ENCODE measurements at regions not wholly inside any gene's neighbourhood (a gene's known extent, or its start where the extent isn't known, plus 50 kb on each side); places are given as distances from the start of the nearest gene placed in this dataset.

DNA sequence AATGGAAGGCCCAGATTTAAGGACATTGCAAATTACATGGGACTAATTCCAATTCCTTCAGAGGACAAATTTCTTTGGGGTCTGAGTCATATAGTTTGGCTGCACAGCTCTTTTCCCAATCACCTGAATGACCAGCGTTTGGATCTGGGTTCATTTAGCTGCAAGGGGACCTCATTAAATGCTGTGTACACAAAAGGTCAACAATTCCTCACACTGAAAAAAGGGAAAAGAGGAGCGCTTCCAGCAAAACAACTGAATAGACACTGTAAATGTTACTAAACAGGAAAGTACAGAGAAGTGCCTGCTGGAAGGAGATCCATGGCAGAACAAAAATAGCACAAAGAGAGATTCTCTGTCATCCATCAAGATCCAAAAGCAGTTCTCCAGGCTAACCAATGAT is 356.0 kb upstream of the LMCD1 start:
- Histone ChIP-seq H3K4me3 (ENCODE audit: low read depth, low read length, poor library complexity, severe bottlenecking) (no peak overlapping the region), H3K27ac (ENCODE audit: low read depth, low read length, poor library complexity, severe bottlenecking) (no peak overlapping the region), H3K4me1 (ENCODE audit: insufficient read depth, low read length, poor library complexity, severe bottlenecking) (no peaks in the 10 kb centered on the region), H3K36me3 (ENCODE audit: insufficient read depth, low read length) (no peaks in the 10 kb centered on the region), H4K20me1 (ENCODE audit: insufficient read depth, low read length) (no peaks in the 10 kb centered on the region), H3K9me3 (ENCODE audit: low read length) (no peaks in the 10 kb centered on the region), H3K4me2 (ENCODE audit: low read length) (no peak overlapping the region), H3K79me2 (ENCODE audit: insufficient read depth, low read depth, low read length) (no peaks in the 10 kb centered on the region), H3K9me2 (ENCODE audit: insufficient read depth, low read length) (no peaks in the 10 kb centered on the region), H2AFZ (ENCODE audit: low read length) (no peak overlapping the region)
- no TSS peak for BruUV-seq (replicated peaks)
- POLR2A ChIA-PET, result no interaction called here
- DNase-seq (ENCODE audit: low spot score), result no peak
- TF ChIP-seq, protein P1, sequence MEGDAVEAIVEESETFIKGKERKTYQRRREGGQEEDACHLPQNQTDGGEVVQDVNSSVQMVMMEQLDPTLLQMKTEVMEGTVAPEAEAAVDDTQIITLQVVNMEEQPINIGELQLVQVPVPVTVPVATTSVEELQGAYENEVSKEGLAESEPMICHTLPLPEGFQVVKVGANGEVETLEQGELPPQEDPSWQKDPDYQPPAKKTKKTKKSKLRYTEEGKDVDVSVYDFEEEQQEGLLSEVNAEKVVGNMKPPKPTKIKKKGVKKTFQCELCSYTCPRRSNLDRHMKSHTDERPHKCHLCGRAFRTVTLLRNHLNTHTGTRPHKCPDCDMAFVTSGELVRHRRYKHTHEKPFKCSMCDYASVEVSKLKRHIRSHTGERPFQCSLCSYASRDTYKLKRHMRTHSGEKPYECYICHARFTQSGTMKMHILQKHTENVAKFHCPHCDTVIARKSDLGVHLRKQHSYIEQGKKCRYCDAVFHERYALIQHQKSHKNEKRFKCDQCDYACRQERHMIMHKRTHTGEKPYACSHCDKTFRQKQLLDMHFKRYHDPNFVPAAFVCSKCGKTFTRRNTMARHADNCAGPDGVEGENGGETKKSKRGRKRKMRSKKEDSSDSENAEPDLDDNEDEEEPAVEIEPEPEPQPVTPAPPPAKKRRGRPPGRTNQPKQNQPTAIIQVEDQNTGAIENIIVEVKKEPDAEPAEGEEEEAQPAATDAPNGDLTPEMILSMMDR (conservative IDR thresholded peaks at IDR 0.05; ENCODE audit: low read length), result no peak
- CTCF ChIA-PET (ENCODE audit: unreplicated experiment), result no interaction called here
- intact Hi-C loops (cut with micrococcal nuclease; ENCODE audit: unreplicated experiment), result no loop called here

DNA sequence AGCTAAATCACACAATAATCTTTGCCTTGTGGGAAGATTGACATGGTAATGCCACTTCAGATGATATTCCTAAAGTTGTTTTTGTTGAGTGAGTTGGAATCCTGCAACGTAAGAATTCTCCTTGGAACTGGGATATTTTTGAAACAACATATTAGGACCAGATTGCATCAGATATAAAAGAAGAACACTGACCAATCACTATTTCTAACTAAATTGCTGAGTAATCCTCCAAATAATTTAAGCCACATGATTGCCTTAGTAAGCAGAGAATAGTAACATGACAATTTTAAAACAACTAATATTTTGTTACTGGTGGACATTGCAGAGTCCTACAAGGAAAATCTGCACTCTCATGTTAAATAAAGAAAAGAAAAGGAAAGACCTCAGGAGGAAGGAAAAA is 353.9 kb upstream of the LMCD1 start:
- intact Hi-C loops (cut with micrococcal nuclease; ENCODE audit: unreplicated experiment), result no loop called here
- Histone ChIP-seq H3K4me1 (ENCODE audit: insufficient read depth, low read length, poor library complexity, severe bottlenecking) (no peaks in the 10 kb centered on the region), H3K36me3 (ENCODE audit: insufficient read depth, low read length) (no peaks in the 10 kb centered on the region), H3K27ac (ENCODE audit: low read depth, low read length, poor library complexity, severe bottlenecking) (no peak overlapping the region), H3K79me2 (ENCODE audit: insufficient read depth, low read depth, low read length) (no peaks in the 10 kb centered on the region), H3K4me3 (ENCODE audit: low read depth, low read length, poor library complexity, severe bottlenecking) (no peak overlapping the region), H3K9me2 (ENCODE audit: insufficient read depth, low read length) (no peaks in the 10 kb centered on the region), H2AFZ (ENCODE audit: low read length) (no peak overlapping the region), H3K9me3 (ENCODE audit: low read length) (no peaks in the 10 kb centered on the region), H4K20me1 (ENCODE audit: insufficient read depth, low read length) (no peaks in the 10 kb centered on the region), H3K4me2 (ENCODE audit: low read length) (no peak overlapping the region)
- TF ChIP-seq EZH2phosphoT487 (IDR thresholded peaks at IDR 0.05; ENCODE audit: borderline replicate concordance, low read depth, low read length), result no peak
- TF ChIP-seq, protein P1 (conservative IDR thresholded peaks at IDR 0.05; ENCODE audit: low read length), result no peak
- ChIA-PET POLR2A (no interaction called here), CTCF (ENCODE audit: unreplicated experiment) (no interaction called here)
- DNase-seq (ENCODE audit: low spot score), result no peak
- BruUV-seq (replicated peaks), result no TSS peak

DNA sequence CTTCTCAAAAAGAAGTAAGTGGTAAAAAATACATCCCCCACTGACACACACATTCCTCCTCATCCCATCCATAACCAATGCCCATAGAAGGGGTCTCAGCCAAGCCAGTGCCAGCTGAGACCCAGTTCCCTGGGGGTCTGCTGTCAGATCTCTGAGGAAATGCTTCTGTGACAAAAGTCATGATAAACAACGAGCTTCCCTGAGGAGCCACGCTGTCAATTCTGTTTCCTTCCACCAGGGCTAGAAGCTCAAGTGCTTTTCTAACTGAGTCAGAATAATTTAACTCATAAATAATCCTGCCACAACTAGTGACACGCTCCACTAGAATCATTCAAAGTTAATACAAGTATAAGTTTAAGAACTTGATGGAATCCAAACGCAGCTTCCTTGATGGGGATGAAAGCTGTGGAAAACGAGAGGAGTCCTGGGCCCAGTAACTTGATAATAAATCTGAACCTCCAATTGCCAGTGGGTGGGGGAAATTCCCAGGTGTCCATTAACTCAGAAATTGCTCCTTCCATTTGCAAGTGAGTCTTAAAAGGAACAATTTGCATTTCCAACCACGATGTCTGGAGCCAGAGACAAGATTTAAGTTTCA is 348.7 kb upstream of the LMCD1 start:
- Histone ChIP-seq H3K36me3 (ENCODE audit: insufficient read depth, low read length) (no peaks in the 10 kb centered on the region), H3K79me2 (ENCODE audit: insufficient read depth, low read depth, low read length) (no peaks in the 10 kb centered on the region), H4K20me1 (ENCODE audit: insufficient read depth, low read length) (no peaks in the 10 kb centered on the region), H3K9me2 (ENCODE audit: insufficient read depth, low read length) (no peaks in the 10 kb centered on the region), H3K9me3 (ENCODE audit: low read length) (no peaks in the 10 kb centered on the region), H3K4me3 (ENCODE audit: low read depth, low read length, poor library complexity, severe bottlenecking) (no peak overlapping the region), H3K27ac (ENCODE audit: low read depth, low read length, poor library complexity, severe bottlenecking) (no peak overlapping the region), H2AFZ (ENCODE audit: low read length) (no peak overlapping the region), H3K4me2 (ENCODE audit: low read length) (no peak overlapping the region), H3K4me1 (ENCODE audit: insufficient read depth, low read length, poor library complexity, severe bottlenecking) (no peaks in the 10 kb centered on the region)
- no peak for DNase-seq (ENCODE audit: low spot score)
- intact Hi-C loops (cut with micrococcal nuclease; ENCODE audit: unreplicated experiment), result no loop called here
- no TSS peak for BruUV-seq (replicated peaks)
- ChIA-PET CTCF (ENCODE audit: unreplicated experiment) (no interaction called here), POLR2A (no interaction called here)
- TF ChIP-seq, protein P1 (conservative IDR thresholded peaks at IDR 0.05; ENCODE audit: low read length), result no peak
- TF ChIP-seq EZH2phosphoT487 (IDR thresholded peaks at IDR 0.05; ENCODE audit: borderline replicate concordance, low read depth, low read length), result no peak

All from OCI-LY7 (cell line).